ENCODE measurements at regions not wholly inside any gene's neighbourhood (a gene's known extent, or its start where the extent isn't known, plus 50 kb on each side); places are given as distances from the start of the nearest gene placed in this dataset.

GRCh38 chr11:16604794-16605388 is 133.6 kb upstream of the C11orf58 start:
- Histone ChIP-seq H3K27ac (peak overlapping the region; percentile 35 to 56), H3K36me3 (no peaks in the 10 kb centered on the region), H3K4me1 (ENCODE audit: control insufficient read depth in 1 of 2, low read depth in 2 of 2) (peaks cover 13 to 30% of the 10 kb centered on the region in 2 donors), H3K4me3 (peak overlapping the region; percentile 78), H3K27me3 (replicated peaks; ENCODE audit: insufficient read depth) (peaks cover 12% of the 10 kb centered on the region), H3K9me3 (no peaks in the 10 kb centered on the region)
- ATAC-seq (ENCODE audit: insufficient number of reproducible peaks, low FRiP score, low read depth) (no peak), DNase-seq (ENCODE audit: low spot score) (no peak)
- TF ChIP-seq CTCF (IDR thresholded peaks at IDR 0.05) = no peak

GRCh38 chr11:16603890-16604793 is 134.3 kb upstream of the C11orf58 start:
- ATAC-seq (ENCODE audit: insufficient number of reproducible peaks, low FRiP score, low read depth) = no peak
- Histone ChIP-seq H3K36me3 (no peaks in the 10 kb centered on the region), H3K4me1 (ENCODE audit: control insufficient read depth in 1 of 2, low read depth in 2 of 2) (peaks cover 13 to 30% of the 10 kb centered on the region in 2 donors), H3K9me3 (no peaks in the 10 kb centered on the region), H3K4me3 (peak overlapping the region; percentile 78), H3K27me3 (replicated peaks; ENCODE audit: insufficient read depth) (peaks cover 12% of the 10 kb centered on the region), H3K27ac (peak overlapping the region; percentile 35 to 56)
- DNase-seq (ENCODE audit: low spot score) = no peak
- no peak for TF ChIP-seq CTCF (IDR thresholded peaks at IDR 0.05)

- peaks cover 13 to 30% of the 10 kb centered on the region in 2 donors for H3K4me1 ChIP-seq (ENCODE audit: control insufficient read depth in 1 of 2, low read depth in 2 of 2)
- ATAC-seq (ENCODE audit: insufficient number of reproducible peaks, low FRiP score, low read depth) (no peak), DNase-seq (ENCODE audit: low spot score) (no peak)
- H3K4me3 ChIP-seq = no peak overlapping the region
- peaks cover 12% of the 10 kb centered on the region for H3K27me3 ChIP-seq (replicated peaks; ENCODE audit: insufficient read depth)
- TF ChIP-seq CTCF (IDR thresholded peaks at IDR 0.05) = no peak
- no peaks in the 10 kb centered on the region for H3K9me3 ChIP-seq
- H3K27ac ChIP-seq = no peak overlapping the region
- H3K36me3 ChIP-seq = no peaks in the 10 kb centered on the region
These were observed 135.2 kb upstream of the C11orf58 start for GRCh38 chr11:16603245-16603644.

GRCh38 chr11:16598906-16599305 is 139.5 kb upstream of the C11orf58 start:
- H3K9me3 ChIP-seq = no peaks in the 10 kb centered on the region
- H3K4me1 ChIP-seq (ENCODE audit: control insufficient read depth in 1 of 2, low read depth in 2 of 2) = peaks cover 0 to 3% of the 10 kb centered on the region in 2 donors
- H3K4me3 ChIP-seq = no peak overlapping the region
- TF ChIP-seq CTCF (IDR thresholded peaks at IDR 0.05) = no peak
- H3K27ac ChIP-seq = no peak overlapping the region
- H3K27me3 ChIP-seq (replicated peaks; ENCODE audit: insufficient read depth) = no peaks in the 10 kb centered on the region
- no peaks in the 10 kb centered on the region for H3K36me3 ChIP-seq
- DNase-seq (ENCODE audit: low spot score) (no peak), ATAC-seq (ENCODE audit: insufficient number of reproducible peaks, low FRiP score, low read depth) (no peak)

GRCh38 chr11:16598032-16598431 is 140.4 kb upstream of the C11orf58 start:
- no peak for TF ChIP-seq CTCF (IDR thresholded peaks at IDR 0.05)
- ATAC-seq (ENCODE audit: insufficient number of reproducible peaks, low FRiP score, low read depth) (no peak), DNase-seq (ENCODE audit: low spot score) (no peak)
- H3K4me3 ChIP-seq = no peak overlapping the region
- no peaks in the 10 kb centered on the region for H3K36me3 ChIP-seq
- no peaks in the 10 kb centered on the region for H3K9me3 ChIP-seq
- H3K27me3 ChIP-seq (replicated peaks; ENCODE audit: insufficient read depth) = no peaks in the 10 kb centered on the region
- no peak overlapping the region for H3K27ac ChIP-seq
- no peaks in the 10 kb centered on the region for H3K4me1 ChIP-seq (ENCODE audit: control insufficient read depth in 1 of 2, low read depth in 2 of 2)

All from thoracic aorta (tissue), 2 donors.